Neural crest cell (in vitro differentiated cells): ENCODE measurements at regions not wholly inside any gene's neighbourhood (a gene's known extent, or its start where the extent isn't known, plus 50 kb on each side); places are given as distances from the start of the nearest gene placed in this dataset.

Experiments used
- DNase-seq: peaks from one replicate; pipeline ENCODE4 v3.0.0; 2021; ENCODE audit warnings: low read depth, mixed read lengths, low spot score
- H3K27ac Mint-ChIP-seq: one replicate; pipeline ENCODE4 v1.8.0; 2021; ENCODE audit warnings: mild to moderate bottlenecking, mixed read lengths; ENCODE audit not compliant: unreplicated experiment
- H3K27me3 Mint-ChIP-seq: 2 replicates; pipeline ENCODE4 v1.8.0; 2021; ENCODE audit warnings: low read depth, mild to moderate bottlenecking, mixed read lengths
- H3K36me3 Mint-ChIP-seq: 2 replicates; pipeline ENCODE4 v1.8.0; 2021; ENCODE audit warnings: low read depth, mild to moderate bottlenecking, mixed read lengths
- H3K4me1 Mint-ChIP-seq: 2 replicates; pipeline ENCODE4 v1.8.0; 2021; ENCODE audit warnings: mixed read lengths
- H3K4me3 Mint-ChIP-seq: one replicate; pipeline ENCODE4 v1.8.0; 2021; ENCODE audit warnings: mild to moderate bottlenecking, mixed read lengths
- H3K9me3 Mint-ChIP-seq: 2 replicates; pipeline ENCODE4 v1.8.0; 2021; ENCODE audit warnings: mixed read lengths
- TF ChIP-seq, protein P1 (sequence below): fragments of 200-600 bp; sonication (generic); conservative IDR thresholded peaks from 2 replicates; pipeline ENCODE4 v1.5.0; 2021; ENCODE audit warnings: antibody characterized with exemption, mild to moderate bottlenecking

DNA sequence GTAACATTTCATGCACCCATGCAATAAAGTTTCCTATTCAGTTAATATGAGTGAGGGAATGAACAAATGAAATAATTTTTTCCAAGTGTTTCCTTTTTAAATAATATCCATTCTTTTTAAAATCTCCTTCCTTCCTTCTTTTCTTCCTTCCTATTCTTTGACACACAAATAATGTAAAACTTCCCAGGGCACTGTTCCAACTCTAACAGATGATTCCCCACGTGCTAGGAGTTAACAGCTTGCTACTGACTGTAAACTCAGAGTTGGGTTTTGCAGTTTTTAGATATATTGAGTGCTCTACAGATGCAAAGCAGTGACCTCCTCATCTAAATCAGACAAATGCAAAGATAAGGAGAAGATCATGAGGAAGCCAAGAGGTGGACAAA, 54.0 kb upstream of the POU2F1 start:
- Mint-ChIP-seq H3K27ac (no peak overlapping the region), H3K36me3 (peaks cover 2% of the 10 kb centered on the region), H3K27me3 (peaks cover 7% of the 10 kb centered on the region), H3K4me1 (peaks cover 40% of the 10 kb centered on the region), H3K4me3 (no peak overlapping the region), H3K9me3 (no peaks in the 10 kb centered on the region)
- DNase-seq = no peak
- TF ChIP-seq, protein P1, sequence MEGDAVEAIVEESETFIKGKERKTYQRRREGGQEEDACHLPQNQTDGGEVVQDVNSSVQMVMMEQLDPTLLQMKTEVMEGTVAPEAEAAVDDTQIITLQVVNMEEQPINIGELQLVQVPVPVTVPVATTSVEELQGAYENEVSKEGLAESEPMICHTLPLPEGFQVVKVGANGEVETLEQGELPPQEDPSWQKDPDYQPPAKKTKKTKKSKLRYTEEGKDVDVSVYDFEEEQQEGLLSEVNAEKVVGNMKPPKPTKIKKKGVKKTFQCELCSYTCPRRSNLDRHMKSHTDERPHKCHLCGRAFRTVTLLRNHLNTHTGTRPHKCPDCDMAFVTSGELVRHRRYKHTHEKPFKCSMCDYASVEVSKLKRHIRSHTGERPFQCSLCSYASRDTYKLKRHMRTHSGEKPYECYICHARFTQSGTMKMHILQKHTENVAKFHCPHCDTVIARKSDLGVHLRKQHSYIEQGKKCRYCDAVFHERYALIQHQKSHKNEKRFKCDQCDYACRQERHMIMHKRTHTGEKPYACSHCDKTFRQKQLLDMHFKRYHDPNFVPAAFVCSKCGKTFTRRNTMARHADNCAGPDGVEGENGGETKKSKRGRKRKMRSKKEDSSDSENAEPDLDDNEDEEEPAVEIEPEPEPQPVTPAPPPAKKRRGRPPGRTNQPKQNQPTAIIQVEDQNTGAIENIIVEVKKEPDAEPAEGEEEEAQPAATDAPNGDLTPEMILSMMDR = no peak

DNA sequence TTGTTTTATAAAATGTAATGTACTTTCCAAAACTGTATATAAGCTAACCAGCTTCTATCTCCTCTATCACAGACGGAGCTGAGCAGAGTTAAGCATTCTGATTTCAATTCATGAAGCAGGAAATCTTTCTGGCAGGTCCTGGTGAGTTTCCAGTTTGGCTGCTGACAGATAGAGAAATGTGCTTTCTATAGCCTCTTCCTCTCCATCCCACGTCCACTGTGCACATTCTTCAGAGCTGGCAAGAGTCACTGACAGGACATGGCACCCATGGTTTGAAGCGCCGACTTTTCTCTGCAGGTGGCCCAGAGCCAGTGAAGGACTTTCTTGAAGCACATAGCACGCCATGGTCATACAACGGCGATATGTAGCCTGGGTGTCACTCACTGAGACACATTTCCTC, 52.3 kb upstream of the POU2F1 start:
- peaks cover 2% of the 10 kb centered on the region for H3K36me3 Mint-ChIP-seq
- peaks cover 30% of the 10 kb centered on the region for H3K4me1 Mint-ChIP-seq
- H3K9me3 Mint-ChIP-seq = no peaks in the 10 kb centered on the region
- H3K27ac Mint-ChIP-seq = no peak overlapping the region
- no peak for DNase-seq
- no peak overlapping the region for H3K4me3 Mint-ChIP-seq
- peaks cover 7% of the 10 kb centered on the region for H3K27me3 Mint-ChIP-seq
- TF ChIP-seq, protein P1 = no peak

DNA sequence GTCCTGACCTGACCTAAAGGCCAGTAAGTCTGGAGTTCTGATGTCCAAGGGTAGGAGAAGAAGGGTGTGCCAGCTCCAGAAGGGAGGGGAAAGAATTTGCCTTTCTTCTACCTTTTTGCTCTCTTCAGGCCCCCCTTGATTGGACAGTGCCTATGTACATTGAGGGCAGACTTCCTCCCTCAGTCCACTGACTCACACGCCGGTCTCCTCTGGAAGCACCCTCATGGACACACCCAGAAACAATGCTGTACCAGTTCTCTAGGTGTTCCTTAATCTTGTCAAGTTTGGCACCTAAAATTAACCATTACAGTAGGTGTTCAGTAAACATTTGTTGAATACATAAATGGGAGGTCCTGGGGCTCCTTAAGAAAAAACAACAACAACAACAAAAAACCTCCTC, 51.0 kb upstream of the POU2F1 start:
- peaks cover 24% of the 10 kb centered on the region for H3K4me1 Mint-ChIP-seq
- no peaks in the 10 kb centered on the region for H3K9me3 Mint-ChIP-seq
- TF ChIP-seq, protein P1 = no peak
- peaks cover 2% of the 10 kb centered on the region for H3K36me3 Mint-ChIP-seq
- peaks cover 10% of the 10 kb centered on the region for H3K27me3 Mint-ChIP-seq
- no peak overlapping the region for H3K27ac Mint-ChIP-seq
- no peak for DNase-seq
- H3K4me3 Mint-ChIP-seq = no peak overlapping the region
